GM13976 (cell line): ENCODE measurements at regions not wholly inside any gene's neighbourhood (a gene's known extent, or its start where the extent isn't known, plus 50 kb on each side); places are given as distances from the start of the nearest gene placed in this dataset.
"Not testable (repeated sequence)": the region's sequence is repeated elsewhere in the genome, so short reads cannot be mapped to it uniquely, and the experiment has no call there.

Experiments used
- DNase-seq: peaks from one replicate; pipeline ENCODE4 v3.0.0; 2012; ENCODE audit warnings: low spot score
- CTCF ChIP-seq: IDR thresholded peaks from 2 replicates; pipeline ENCODE4 v1.5.1; 2012; ENCODE audit warnings: borderline replicate concordance, mild to moderate bottlenecking; ENCODE audit not compliant: insufficient read depth; ENCODE audit errors: extremely low read depth, missing control alignments, control extremely low read depth
- in situ Hi-C: fragments of 300-500 bp; cut with MboI; formaldehyde crosslinking; loops from one replicate; pipeline ENCODE4 v1.12.0; 2022; ENCODE audit warnings: low sequenced_read_pairs, mixed read lengths, inconsistent platforms; ENCODE audit not compliant: unreplicated experiment

- no peak for DNase-seq
- TF ChIP-seq CTCF, result no peak
- in situ Hi-C loops, result no loop called here
Measured at GRCh38 chr13:109314101-109314500, 472.3 kb downstream of the IRS2 start.

- in situ Hi-C loops, result no loop called here
- no peak for TF ChIP-seq CTCF
- DNase-seq, result no peak
Measured at GRCh38 chr13:109312399-109312798, 474.0 kb downstream of the IRS2 start.

GRCh38 chr13:109311431-109311976 is 474.9 kb downstream of the IRS2 start:
- DNase-seq, in situ Hi-C loops: not testable (repeated sequence)

GRCh38 chr13:109309625-109310363 is 476.6 kb downstream of the IRS2 start:
- no peak for TF ChIP-seq CTCF
- in situ Hi-C loops, result no loop called here
- DNase-seq, result no peak

- DNase-seq, result no peak
- in situ Hi-C loops, result no loop called here
- no peak for TF ChIP-seq CTCF
Measured at GRCh38 chr13:109307027-109307426, 479.4 kb downstream of the IRS2 start.

GRCh38 chr13:109301726-109302125 is 484.7 kb downstream of the IRS2 start:
- no peak for DNase-seq
- TF ChIP-seq CTCF, result no peak
- in situ Hi-C loops, result no loop called here

- TF ChIP-seq CTCF, result no peak
- no peak for DNase-seq
- in situ Hi-C loops, result no loop called here
Measured at GRCh38 chr13:109301276-109301675, 485.1 kb downstream of the IRS2 start.
